ENCODE measurements at regions not wholly inside any gene's neighbourhood (a gene's known extent, or its start where the extent isn't known, plus 50 kb on each side); places are given as distances from the start of the nearest gene placed in this dataset.
"Not testable (repeated sequence)": the region's sequence is repeated elsewhere in the genome, so short reads cannot be mapped to it uniquely, and the experiment has no call there.

DNA sequence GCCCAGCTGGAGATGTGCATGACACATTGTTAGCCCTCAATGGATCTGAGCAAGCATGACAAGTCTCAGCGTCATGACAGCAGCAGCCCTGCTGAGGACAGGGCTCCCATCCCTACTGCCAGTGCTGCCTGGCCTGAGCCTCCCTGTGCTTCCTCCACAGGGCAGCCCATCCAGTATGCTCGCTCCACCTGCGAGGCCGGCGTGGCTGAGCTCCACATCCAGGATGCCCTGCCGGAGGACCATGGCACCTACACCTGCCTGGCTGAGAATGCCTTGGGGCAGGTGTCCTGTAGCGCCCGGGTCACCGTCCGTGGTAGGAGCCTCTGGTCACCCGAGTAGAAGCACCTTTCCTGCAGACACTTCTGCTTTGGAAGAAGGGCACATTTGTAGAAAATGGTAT, 85.8 kb upstream of the OSBPL11 start:
- no peak overlapping the region for H3K4me3 ChIP-seq (ENCODE audit: low read depth, low read length)
- DNase-seq (ENCODE audit: low read depth, low spot score) = no peak
- TF ChIP-seq, protein P1, sequence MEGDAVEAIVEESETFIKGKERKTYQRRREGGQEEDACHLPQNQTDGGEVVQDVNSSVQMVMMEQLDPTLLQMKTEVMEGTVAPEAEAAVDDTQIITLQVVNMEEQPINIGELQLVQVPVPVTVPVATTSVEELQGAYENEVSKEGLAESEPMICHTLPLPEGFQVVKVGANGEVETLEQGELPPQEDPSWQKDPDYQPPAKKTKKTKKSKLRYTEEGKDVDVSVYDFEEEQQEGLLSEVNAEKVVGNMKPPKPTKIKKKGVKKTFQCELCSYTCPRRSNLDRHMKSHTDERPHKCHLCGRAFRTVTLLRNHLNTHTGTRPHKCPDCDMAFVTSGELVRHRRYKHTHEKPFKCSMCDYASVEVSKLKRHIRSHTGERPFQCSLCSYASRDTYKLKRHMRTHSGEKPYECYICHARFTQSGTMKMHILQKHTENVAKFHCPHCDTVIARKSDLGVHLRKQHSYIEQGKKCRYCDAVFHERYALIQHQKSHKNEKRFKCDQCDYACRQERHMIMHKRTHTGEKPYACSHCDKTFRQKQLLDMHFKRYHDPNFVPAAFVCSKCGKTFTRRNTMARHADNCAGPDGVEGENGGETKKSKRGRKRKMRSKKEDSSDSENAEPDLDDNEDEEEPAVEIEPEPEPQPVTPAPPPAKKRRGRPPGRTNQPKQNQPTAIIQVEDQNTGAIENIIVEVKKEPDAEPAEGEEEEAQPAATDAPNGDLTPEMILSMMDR (IDR thresholded peaks at IDR 0.05; ENCODE audit: low read depth, low read length) = no peak
- in situ Hi-C loops (cut with HindIII; ENCODE audit: low sequenced_read_pairs) = no loop called here

DNA sequence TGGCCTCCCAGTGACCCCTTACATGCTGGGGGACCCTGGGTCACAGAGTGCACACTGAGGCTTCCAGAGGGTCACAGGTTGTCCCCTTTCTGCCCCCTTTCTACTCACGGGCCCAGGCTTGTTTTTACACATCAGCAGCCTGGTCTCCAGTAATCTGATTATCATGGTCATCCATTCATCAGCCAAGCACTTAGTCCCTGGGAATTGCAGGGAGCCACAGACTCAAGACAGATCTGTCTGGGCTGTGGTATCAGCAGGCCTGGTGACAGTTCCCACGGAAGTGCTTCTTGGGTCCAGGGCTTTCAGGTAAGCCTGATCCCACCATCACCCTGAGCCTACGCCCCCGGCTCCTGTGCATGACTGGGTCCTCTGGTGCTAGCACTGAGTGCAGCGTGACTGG, 86.6 kb upstream of the OSBPL11 start:
- in situ Hi-C loops (cut with HindIII; ENCODE audit: low sequenced_read_pairs); H3K4me3 ChIP-seq (ENCODE audit: low read depth, low read length); DNase-seq (ENCODE audit: low read depth, low spot score): not testable (repeated sequence)

DNA sequence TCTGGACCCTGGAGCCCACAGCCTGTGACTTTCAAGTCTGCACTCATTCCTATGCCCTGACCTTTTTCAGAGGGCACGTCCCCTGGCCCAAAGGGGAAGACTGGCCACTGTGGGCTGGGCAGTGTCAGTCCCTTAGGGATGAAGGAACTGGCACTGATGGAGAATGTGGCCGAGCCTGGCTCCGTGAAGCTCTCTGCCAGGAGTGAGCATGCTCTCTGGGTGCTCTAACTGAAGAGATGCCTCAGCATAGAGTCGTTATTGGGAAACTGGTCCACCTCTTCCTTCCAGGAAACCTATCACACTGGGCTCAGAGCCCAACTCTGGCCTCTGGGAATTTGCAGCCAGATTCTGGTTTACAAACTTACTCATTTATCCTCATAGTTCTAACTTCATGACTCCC, 87.3 kb upstream of the OSBPL11 start:
- H3K4me3 ChIP-seq (ENCODE audit: low read depth, low read length); in situ Hi-C loops (cut with HindIII; ENCODE audit: low sequenced_read_pairs); DNase-seq (ENCODE audit: low read depth, low spot score): not testable (repeated sequence)

DNA sequence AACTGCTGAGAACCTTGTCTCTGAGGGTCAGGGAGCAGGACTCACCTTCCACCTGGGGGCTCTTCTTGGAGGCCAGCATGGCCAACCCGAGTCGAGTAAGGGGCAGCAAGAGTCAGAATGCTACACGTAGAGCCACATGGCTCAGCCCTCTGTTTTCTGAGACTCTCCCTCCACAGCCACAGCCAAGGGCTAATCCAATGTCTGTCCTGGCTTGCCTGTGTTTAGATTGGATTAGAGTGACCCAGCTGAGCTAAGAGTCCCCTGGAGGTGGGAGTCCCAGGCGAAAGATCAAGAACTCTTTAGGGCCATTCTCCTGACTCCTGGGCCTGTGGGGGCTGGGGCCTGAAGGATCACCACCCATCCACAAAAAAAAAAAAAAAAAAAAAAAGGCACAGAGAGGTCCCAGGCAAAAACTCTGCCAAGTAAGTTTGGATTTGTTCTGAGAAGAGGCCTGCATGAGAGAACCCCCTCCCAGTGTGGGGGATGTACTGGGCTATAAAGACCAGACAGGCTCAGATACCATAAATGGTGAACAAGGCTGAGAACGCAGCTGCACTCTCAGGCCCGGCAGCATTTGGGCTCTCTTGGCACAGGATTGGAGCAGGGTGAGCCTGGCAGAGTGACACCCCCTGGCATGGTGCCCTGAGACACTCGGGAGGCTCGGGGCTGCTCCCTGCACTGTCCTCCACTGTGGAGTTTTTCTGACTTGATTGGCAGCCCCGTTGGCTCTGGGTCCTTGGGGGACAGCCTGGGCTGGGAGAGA, 88.0 kb upstream of the OSBPL11 start:
- no peak for DNase-seq (ENCODE audit: low read depth, low spot score)
- no peak overlapping the region for H3K4me3 ChIP-seq (ENCODE audit: low read depth, low read length)
- TF ChIP-seq, protein P1 (IDR thresholded peaks at IDR 0.05; ENCODE audit: low read depth, low read length) = no peak
- in situ Hi-C loops (cut with HindIII; ENCODE audit: low sequenced_read_pairs) = no loop called here

DNA sequence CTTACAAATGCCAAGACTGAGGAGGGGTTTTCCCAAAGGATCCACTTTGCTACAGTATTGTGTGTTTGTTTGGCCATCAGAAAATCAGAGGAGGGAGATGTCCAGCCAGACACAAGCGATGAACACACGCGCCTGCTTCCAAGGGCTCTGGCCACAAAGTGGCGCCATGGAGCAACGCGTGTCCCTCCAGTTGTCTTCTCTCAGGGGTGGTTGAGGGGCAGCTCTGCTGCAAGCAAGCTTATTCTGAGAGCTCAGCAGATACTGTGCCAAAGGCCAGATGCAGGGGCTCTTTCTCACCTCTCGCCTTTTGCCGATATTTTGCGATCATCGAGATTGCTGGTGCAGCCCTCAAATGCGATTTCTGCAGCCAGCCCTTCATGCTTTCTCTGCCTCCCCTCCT, 88.9 kb upstream of the OSBPL11 start:
- in situ Hi-C loops (cut with HindIII; ENCODE audit: low sequenced_read_pairs) = no loop called here
- TF ChIP-seq, protein P1 (IDR thresholded peaks at IDR 0.05; ENCODE audit: low read depth, low read length) = peak; percentile 37
- no peak overlapping the region for H3K4me3 ChIP-seq (ENCODE audit: low read depth, low read length)
- no peak for DNase-seq (ENCODE audit: low read depth, low spot score)

DNA sequence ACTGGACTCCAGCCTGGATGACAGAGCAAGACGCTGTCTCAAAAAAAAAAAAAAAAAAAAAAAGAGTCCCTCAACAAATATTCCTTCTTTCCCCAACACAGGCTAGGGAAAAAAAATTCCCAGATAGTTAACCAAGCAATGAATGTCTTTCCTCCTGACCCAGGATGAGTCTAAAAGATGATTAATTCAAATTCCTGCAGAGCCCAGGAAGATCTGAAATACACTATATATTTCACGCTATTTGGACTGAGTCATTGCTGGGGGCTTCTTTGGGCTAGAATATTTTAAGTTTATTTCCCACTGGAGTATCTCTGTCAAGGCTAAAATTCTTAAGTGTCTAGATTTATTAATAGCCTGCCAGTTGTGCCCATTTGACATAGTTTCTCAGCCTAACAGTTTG, 90.4 kb upstream of the OSBPL11 start:
- in situ Hi-C loops (cut with HindIII; ENCODE audit: low sequenced_read_pairs); H3K4me3 ChIP-seq (ENCODE audit: low read depth, low read length); DNase-seq (ENCODE audit: low read depth, low spot score): not testable (repeated sequence)

DNA sequence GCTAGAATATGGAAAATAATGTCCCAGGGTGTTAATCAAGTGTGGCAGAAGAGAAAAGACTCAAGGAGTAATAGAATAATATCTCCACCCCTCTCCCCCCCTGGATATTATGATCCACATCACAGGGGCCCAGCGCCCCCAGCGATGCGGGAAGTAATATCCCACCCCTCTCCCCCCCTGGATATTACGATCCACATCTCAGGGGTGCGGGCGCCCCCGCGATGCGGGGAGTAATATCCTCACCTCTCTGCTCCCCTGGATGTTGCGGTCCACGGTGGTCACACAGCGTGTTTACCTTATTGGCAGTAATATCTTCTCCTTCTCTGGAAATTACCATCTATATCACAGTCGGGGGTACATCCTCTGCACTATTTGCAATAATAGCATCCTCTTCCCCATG, 97.1 kb upstream of the OSBPL11 start:
- DNase-seq (ENCODE audit: low read depth, low spot score) = no peak
- in situ Hi-C loops (cut with HindIII; ENCODE audit: low sequenced_read_pairs) = no loop called here
- no peak overlapping the region for H3K4me3 ChIP-seq (ENCODE audit: low read depth, low read length)
- TF ChIP-seq, protein P1 (IDR thresholded peaks at IDR 0.05; ENCODE audit: low read depth, low read length) = no peak

DNA sequence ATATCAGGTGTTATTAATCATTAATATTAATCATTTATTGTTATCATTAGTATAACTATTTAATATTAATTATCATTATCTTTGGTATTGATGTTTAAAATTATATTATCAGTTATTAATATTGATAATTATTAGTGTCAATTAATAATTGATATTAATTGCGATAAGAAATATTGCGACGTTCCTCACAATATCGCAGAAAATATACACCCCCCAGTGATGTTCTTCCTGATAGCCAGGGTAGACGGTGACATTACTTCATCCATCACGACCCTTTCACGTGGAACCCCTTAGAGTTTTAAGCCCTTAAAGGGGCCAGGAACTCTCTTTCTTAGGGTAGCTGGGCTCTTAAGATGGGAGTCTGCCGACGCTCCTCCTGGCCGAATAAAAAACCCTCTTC, 98.6 kb upstream of the OSBPL11 start:
- H3K4me3 ChIP-seq (ENCODE audit: low read depth, low read length) = no peak overlapping the region
- TF ChIP-seq, protein P1 (IDR thresholded peaks at IDR 0.05; ENCODE audit: low read depth, low read length) = no peak
- no peak for DNase-seq (ENCODE audit: low read depth, low spot score)
- in situ Hi-C loops (cut with HindIII; ENCODE audit: low sequenced_read_pairs) = no loop called here

Data from astrocyte of the spinal cord (primary cell).